Epidermal melanocyte (primary cell): ENCODE measurements at regions not wholly inside any gene's neighbourhood (a gene's known extent, or its start where the extent isn't known, plus 50 kb on each side); places are given as distances from the start of the nearest gene placed in this dataset.

Experiments
- DNase-seq: peaks from one replicate; pipeline ENCODE4 v3.0.0; 2011; ENCODE audit warnings: low spot score; ENCODE audit not compliant: insufficient read length

- no peak for DNase-seq
Measured at GRCh38 chr4:132527817-132528216, 621.3 kb upstream of the PCDH10 start.

- no peak for DNase-seq
Measured at GRCh38 chr4:132530861-132531260, 618.2 kb upstream of the PCDH10 start.

GRCh38 chr4:132540268-132540667 lies 608.8 kb upstream of the PCDH10 start:
- no peak for DNase-seq

- DNase-seq = no peak
Measured at GRCh38 chr4:132540797-132541196, 608.3 kb upstream of the PCDH10 start.

GRCh38 chr4:132542228-132542627 lies 606.9 kb upstream of the PCDH10 start:
- DNase-seq = no peak

GRCh38 chr4:132548463-132548862 lies 600.6 kb upstream of the PCDH10 start:
- DNase-seq = no peak

GRCh38 chr4:132556316-132556715 lies 592.8 kb upstream of the PCDH10 start:
- DNase-seq = no peak

GRCh38 chr4:132557660-132558059 lies 591.4 kb upstream of the PCDH10 start:
- no peak for DNase-seq

GRCh38 chr4:132564920-132565319 lies 584.2 kb upstream of the PCDH10 start:
- no peak for DNase-seq

- no peak for DNase-seq
Measured at GRCh38 chr4:132565542-132565941, 583.6 kb upstream of the PCDH10 start.

GRCh38 chr4:132572210-132572609 lies 576.9 kb upstream of the PCDH10 start:
- DNase-seq = no peak

GRCh38 chr4:132587626-132588025 lies 561.5 kb upstream of the PCDH10 start:
- no peak for DNase-seq

GRCh38 chr4:132592340-132592739 lies 556.8 kb upstream of the PCDH10 start:
- DNase-seq = no peak

- no peak for DNase-seq
Measured at GRCh38 chr4:132592850-132593249, 556.2 kb upstream of the PCDH10 start.

GRCh38 chr4:132593717-132594400 lies 555.2 kb upstream of the PCDH10 start:
- no peak for DNase-seq

GRCh38 chr4:132596186-132596585 lies 552.9 kb upstream of the PCDH10 start:
- DNase-seq = no peak

- no peak for DNase-seq
Measured at GRCh38 chr4:132605551-132605950, 543.5 kb upstream of the PCDH10 start.

- no peak for DNase-seq
Measured at GRCh38 chr4:132614682-132615081, 534.4 kb upstream of the PCDH10 start.

- DNase-seq = no peak
Measured at GRCh38 chr4:132619968-132620367, 529.1 kb upstream of the PCDH10 start.

GRCh38 chr4:132642016-132642817 lies 506.9 kb upstream of the PCDH10 start:
- DNase-seq = peak; percentile 70

GRCh38 chr4:132646186-132646585 lies 502.9 kb upstream of the PCDH10 start:
- DNase-seq = no peak

GRCh38 chr4:132651196-132651595 lies 497.9 kb upstream of the PCDH10 start:
- no peak for DNase-seq

GRCh38 chr4:132660181-132660580 lies 488.9 kb upstream of the PCDH10 start:
- DNase-seq = no peak
